ENCODE measurements at regions not wholly inside any gene's neighbourhood (a gene's known extent, or its start where the extent isn't known, plus 50 kb on each side); places are given as distances from the start of the nearest gene placed in this dataset.

GRCh38 chr4:13180701-13181100 lies 303.4 kb downstream of the RAB28 start:
- no peak overlapping the region for H3K27ac ChIP-seq (ENCODE audit: low read length)

GRCh38 chr4:13178621-13179020 lies 305.5 kb downstream of the RAB28 start:
- Histone ChIP-seq H3K4me1 (ENCODE audit: control insufficient read depth in 1 of 2, insufficient read depth in 2 of 2, low read length in 2 of 2) (no peaks in the 10 kb centered on the region), H3K27me3 (ENCODE audit: low read depth, low read length) (no peaks in the 10 kb centered on the region), H3K4me3 (ENCODE audit: low read depth in 1 of 2, low read length in 2 of 2) (no peak overlapping the region), H3K9me3 (ENCODE audit: control insufficient read depth in 1 of 2, low read length in 2 of 2) (no peaks in the 10 kb centered on the region), H3K36me3 (ENCODE audit: control insufficient read depth in 1 of 2, insufficient read depth in 2 of 2, low read length in 2 of 2) (no peaks in the 10 kb centered on the region), H3K27ac (ENCODE audit: low read length) (no peak overlapping the region)

More at GRCh38 chr4:13180701-13181100, 303.4 kb downstream of the RAB28 start:
- peaks cover 0 to 5% of the 10 kb centered on the region in 2 donors for H3K9me3 ChIP-seq (ENCODE audit: control insufficient read depth in 1 of 2, low read length in 2 of 2)
- H3K27me3 ChIP-seq (ENCODE audit: low read depth, low read length), result no peaks in the 10 kb centered on the region
- no peaks in the 10 kb centered on the region for H3K4me1 ChIP-seq (ENCODE audit: control insufficient read depth in 1 of 2, insufficient read depth in 2 of 2, low read length in 2 of 2)
- no peak overlapping the region for H3K4me3 ChIP-seq (ENCODE audit: low read depth in 1 of 2, low read length in 2 of 2)
- no peaks in the 10 kb centered on the region for H3K36me3 ChIP-seq (ENCODE audit: control insufficient read depth in 1 of 2, insufficient read depth in 2 of 2, low read length in 2 of 2)

DNA sequence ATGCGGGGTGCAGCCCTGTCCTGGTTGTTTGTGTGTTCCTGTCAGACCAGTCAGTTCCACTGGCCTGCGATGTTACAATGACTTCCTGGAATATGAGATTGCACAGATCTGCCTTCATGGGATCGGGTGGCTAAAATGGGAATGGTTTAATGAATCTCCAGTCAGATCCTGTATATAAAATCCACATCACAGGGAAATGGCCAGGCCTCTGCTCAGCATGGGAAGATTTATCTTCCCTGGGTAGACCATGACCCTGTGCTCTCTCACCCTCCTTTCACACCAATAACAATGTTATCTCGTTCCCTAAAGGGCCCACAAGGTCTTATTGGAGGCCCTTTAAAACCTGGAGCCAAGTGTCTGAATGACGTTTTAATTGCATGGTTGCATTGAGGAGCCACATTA lies 307.4 kb downstream of the RAB28 start:
- H3K4me3 ChIP-seq (ENCODE audit: low read depth in 1 of 2, low read length in 2 of 2), result no peak overlapping the region
- H3K27ac ChIP-seq (ENCODE audit: low read length), result no peak overlapping the region
- H3K27me3 ChIP-seq (ENCODE audit: low read depth, low read length), result no peaks in the 10 kb centered on the region
- H3K9me3 ChIP-seq (ENCODE audit: control insufficient read depth in 1 of 2, low read length in 2 of 2), result no peaks in the 10 kb centered on the region
- H3K4me1 ChIP-seq (ENCODE audit: control insufficient read depth in 1 of 2, insufficient read depth in 2 of 2, low read length in 2 of 2), result no peaks in the 10 kb centered on the region
- no peaks in the 10 kb centered on the region for H3K36me3 ChIP-seq (ENCODE audit: control insufficient read depth in 1 of 2, insufficient read depth in 2 of 2, low read length in 2 of 2)

GRCh38 chr4:13174926-13175325 lies 309.2 kb downstream of the RAB28 start:
- Histone ChIP-seq H3K36me3 (ENCODE audit: control insufficient read depth in 1 of 2, insufficient read depth in 2 of 2, low read length in 2 of 2) (no peaks in the 10 kb centered on the region), H3K9me3 (ENCODE audit: control insufficient read depth in 1 of 2, low read length in 2 of 2) (no peaks in the 10 kb centered on the region), H3K4me1 (ENCODE audit: control insufficient read depth in 1 of 2, insufficient read depth in 2 of 2, low read length in 2 of 2) (no peaks in the 10 kb centered on the region), H3K4me3 (ENCODE audit: low read depth in 1 of 2, low read length in 2 of 2) (no peak overlapping the region), H3K27ac (ENCODE audit: low read length) (no peak overlapping the region), H3K27me3 (ENCODE audit: low read depth, low read length) (no peaks in the 10 kb centered on the region)

- Histone ChIP-seq H3K9me3 (ENCODE audit: control insufficient read depth in 1 of 2, low read length in 2 of 2) (no peaks in the 10 kb centered on the region), H3K4me1 (ENCODE audit: control insufficient read depth in 1 of 2, insufficient read depth in 2 of 2, low read length in 2 of 2) (no peaks in the 10 kb centered on the region), H3K4me3 (ENCODE audit: low read depth in 1 of 2, low read length in 2 of 2) (no peak overlapping the region), H3K36me3 (ENCODE audit: control insufficient read depth in 1 of 2, insufficient read depth in 2 of 2, low read length in 2 of 2) (no peaks in the 10 kb centered on the region), H3K27ac (ENCODE audit: low read length) (no peak overlapping the region), H3K27me3 (ENCODE audit: low read depth, low read length) (no peaks in the 10 kb centered on the region)
Observed at GRCh38 chr4:13174001-13174400, 310.1 kb downstream of the RAB28 start.

DNA sequence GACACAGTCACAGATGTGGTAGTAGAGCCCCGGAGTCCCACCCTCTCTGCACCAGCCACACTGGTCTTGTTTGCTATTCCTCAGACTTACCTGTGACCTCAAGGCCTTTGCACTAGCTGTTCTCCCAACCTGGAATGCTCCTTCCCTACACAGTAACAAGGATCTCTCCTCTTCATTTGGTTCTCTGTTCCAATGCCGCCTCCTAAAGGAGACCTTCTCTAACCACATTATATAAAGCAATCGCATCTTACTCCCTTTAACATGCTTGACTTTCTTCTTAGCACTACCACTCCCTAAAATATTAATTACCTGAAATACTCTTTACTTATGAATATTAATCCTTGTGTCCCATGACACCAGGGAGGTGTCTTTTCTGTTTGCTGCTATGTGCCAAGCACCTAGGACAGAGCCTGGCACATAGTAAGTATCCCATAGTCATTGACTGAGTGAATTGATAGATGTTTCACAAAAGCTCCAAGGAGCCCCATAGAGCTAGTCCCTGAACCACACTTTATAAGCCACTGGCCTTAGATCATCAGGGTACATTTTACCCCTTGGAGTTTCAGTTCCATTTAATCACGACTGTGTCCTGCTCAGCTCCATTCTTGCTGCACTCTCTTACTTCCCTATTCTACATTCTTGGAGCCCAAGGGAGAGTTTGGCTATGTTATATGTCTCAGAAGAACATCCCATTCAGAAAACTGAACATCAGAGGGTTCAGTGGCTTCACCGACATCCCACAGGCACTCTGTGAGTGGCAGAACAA lies 312.7 kb downstream of the RAB28 start:
- Histone ChIP-seq H3K27ac (ENCODE audit: low read length) (no peak overlapping the region), H3K4me1 (ENCODE audit: control insufficient read depth in 1 of 2, insufficient read depth in 2 of 2, low read length in 2 of 2) (no peaks in the 10 kb centered on the region), H3K36me3 (ENCODE audit: control insufficient read depth in 1 of 2, insufficient read depth in 2 of 2, low read length in 2 of 2) (no peaks in the 10 kb centered on the region), H3K4me3 (ENCODE audit: low read depth in 1 of 2, low read length in 2 of 2) (no peak overlapping the region), H3K9me3 (ENCODE audit: control insufficient read depth in 1 of 2, low read length in 2 of 2) (no peaks in the 10 kb centered on the region), H3K27me3 (ENCODE audit: low read depth, low read length) (no peaks in the 10 kb centered on the region)

- no peaks in the 10 kb centered on the region for H3K4me1 ChIP-seq (ENCODE audit: control insufficient read depth in 1 of 2, insufficient read depth in 2 of 2, low read length in 2 of 2)
- H3K27me3 ChIP-seq (ENCODE audit: low read depth, low read length), result no peaks in the 10 kb centered on the region
- H3K4me3 ChIP-seq (ENCODE audit: low read depth in 1 of 2, low read length in 2 of 2), result no peak overlapping the region
- H3K27ac ChIP-seq (ENCODE audit: low read length), result no peak overlapping the region
- no peaks in the 10 kb centered on the region for H3K36me3 ChIP-seq (ENCODE audit: control insufficient read depth in 1 of 2, insufficient read depth in 2 of 2, low read length in 2 of 2)
- no peaks in the 10 kb centered on the region for H3K9me3 ChIP-seq (ENCODE audit: control insufficient read depth in 1 of 2, low read length in 2 of 2)
Observed at GRCh38 chr4:13169731-13170525, 314.2 kb downstream of the RAB28 start.

DNA sequence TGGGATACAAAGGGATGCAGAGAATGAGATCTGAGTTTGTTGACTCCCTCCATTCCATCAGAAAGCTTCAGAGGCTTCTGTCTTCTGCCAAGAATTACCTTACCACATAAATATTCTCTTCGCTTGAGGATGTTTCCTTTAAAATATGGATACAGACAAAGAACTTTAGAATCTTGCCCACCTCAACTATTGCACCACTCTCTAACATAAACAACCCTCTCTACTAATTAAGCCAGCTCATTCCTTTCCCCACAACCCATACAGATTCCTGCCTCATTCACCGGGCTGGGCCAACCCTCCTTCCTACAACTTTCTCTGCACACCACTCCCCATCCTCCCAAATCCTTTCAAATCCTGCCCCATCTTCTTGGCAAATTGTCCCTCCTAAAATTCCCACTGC lies 315.8 kb downstream of the RAB28 start:
- Histone ChIP-seq H3K36me3 (ENCODE audit: control insufficient read depth in 1 of 2, insufficient read depth in 2 of 2, low read length in 2 of 2) (no peaks in the 10 kb centered on the region), H3K4me3 (ENCODE audit: low read depth in 1 of 2, low read length in 2 of 2) (no peak overlapping the region), H3K27me3 (ENCODE audit: low read depth, low read length) (no peaks in the 10 kb centered on the region), H3K4me1 (ENCODE audit: control insufficient read depth in 1 of 2, insufficient read depth in 2 of 2, low read length in 2 of 2) (no peaks in the 10 kb centered on the region), H3K27ac (ENCODE audit: low read length) (no peak overlapping the region), H3K9me3 (ENCODE audit: control insufficient read depth in 1 of 2, low read length in 2 of 2) (no peaks in the 10 kb centered on the region)

- Histone ChIP-seq H3K36me3 (ENCODE audit: control insufficient read depth in 1 of 2, insufficient read depth in 2 of 2, low read length in 2 of 2) (no peaks in the 10 kb centered on the region), H3K27ac (ENCODE audit: low read length) (no peak overlapping the region), H3K4me3 (ENCODE audit: low read depth in 1 of 2, low read length in 2 of 2) (no peak overlapping the region), H3K9me3 (ENCODE audit: control insufficient read depth in 1 of 2, low read length in 2 of 2) (no peaks in the 10 kb centered on the region), H3K4me1 (ENCODE audit: control insufficient read depth in 1 of 2, insufficient read depth in 2 of 2, low read length in 2 of 2) (no peaks in the 10 kb centered on the region), H3K27me3 (ENCODE audit: low read depth, low read length) (no peaks in the 10 kb centered on the region)
Observed at GRCh38 chr4:13166214-13166613, 317.9 kb downstream of the RAB28 start.

DNA sequence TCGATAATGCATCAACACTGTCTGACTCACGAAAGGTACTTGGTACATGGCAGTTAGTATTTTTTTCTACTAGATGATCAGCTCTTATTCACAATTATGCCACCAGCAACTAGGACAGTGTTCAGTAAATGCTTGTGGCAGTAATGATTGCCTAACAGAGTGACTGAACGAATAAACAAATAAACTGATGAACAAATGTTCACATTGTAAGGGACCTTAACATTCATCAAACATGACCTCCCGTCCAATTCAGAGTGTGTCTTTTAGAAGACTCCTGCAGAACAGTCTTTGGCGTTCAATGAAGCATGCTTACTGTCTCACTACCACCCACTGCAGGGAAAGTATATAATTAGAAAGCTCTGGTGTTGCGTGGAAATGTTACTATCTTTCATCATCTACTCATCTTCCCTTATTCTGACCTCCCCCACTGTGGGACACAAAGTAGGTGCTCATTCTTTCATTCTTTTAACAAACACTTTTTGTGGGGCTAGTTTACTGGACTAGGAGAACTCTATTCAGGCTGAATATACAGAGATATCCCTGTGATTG lies 319.3 kb downstream of the RAB28 start:
- Histone ChIP-seq H3K27ac (ENCODE audit: low read length) (no peak overlapping the region), H3K4me3 (ENCODE audit: low read depth in 1 of 2, low read length in 2 of 2) (no peak overlapping the region), H3K27me3 (ENCODE audit: low read depth, low read length) (no peaks in the 10 kb centered on the region), H3K36me3 (ENCODE audit: control insufficient read depth in 1 of 2, insufficient read depth in 2 of 2, low read length in 2 of 2) (no peaks in the 10 kb centered on the region), H3K4me1 (ENCODE audit: control insufficient read depth in 1 of 2, insufficient read depth in 2 of 2, low read length in 2 of 2) (no peaks in the 10 kb centered on the region), H3K9me3 (ENCODE audit: control insufficient read depth in 1 of 2, low read length in 2 of 2) (no peaks in the 10 kb centered on the region)

DNA sequence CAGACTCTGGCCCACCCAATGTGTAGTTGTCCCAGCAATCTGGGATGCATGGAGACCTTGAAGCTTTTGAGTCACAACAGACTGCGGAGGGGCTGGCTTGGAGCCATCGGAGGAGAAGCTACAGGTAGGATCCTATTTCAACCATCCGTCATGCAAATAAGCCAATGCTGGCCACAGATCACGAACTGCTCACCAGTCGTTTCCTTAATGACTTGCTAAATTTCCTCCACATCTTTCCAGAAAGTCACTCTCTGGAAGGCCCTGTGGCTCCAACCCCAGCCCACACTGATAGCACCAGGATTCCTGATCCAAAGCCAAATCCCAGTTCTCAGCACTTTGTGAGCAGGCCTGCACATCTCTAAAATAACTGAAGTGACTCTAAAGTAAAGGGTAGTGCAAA lies 321.3 kb downstream of the RAB28 start:
- Histone ChIP-seq H3K36me3 (ENCODE audit: control insufficient read depth in 1 of 2, insufficient read depth in 2 of 2, low read length in 2 of 2) (no peaks in the 10 kb centered on the region), H3K9me3 (ENCODE audit: control insufficient read depth in 1 of 2, low read length in 2 of 2) (no peaks in the 10 kb centered on the region), H3K4me1 (ENCODE audit: control insufficient read depth in 1 of 2, insufficient read depth in 2 of 2, low read length in 2 of 2) (no peaks in the 10 kb centered on the region), H3K27ac (ENCODE audit: low read length) (no peak overlapping the region), H3K4me3 (ENCODE audit: low read depth in 1 of 2, low read length in 2 of 2) (no peak overlapping the region), H3K27me3 (ENCODE audit: low read depth, low read length) (no peaks in the 10 kb centered on the region)
